ENCODE measurements at regions not wholly inside any gene's neighbourhood (a gene's known extent, or its start where the extent isn't known, plus 50 kb on each side); places are given as distances from the start of the nearest gene placed in this dataset.
"Not testable (repeated sequence)": the region's sequence is repeated elsewhere in the genome, so short reads cannot be mapped to it uniquely, and the experiment has no call there.

GRCh38 chrX:82534086-82534597 lies 973.9 kb upstream of the POU3F4 start:
- no peak overlapping the region for H3T11ph ChIP-seq (ENCODE audit: low read length)
- no peak overlapping the region for H2BK20ac ChIP-seq (ENCODE audit: low read depth, low read length, poor library complexity, severe bottlenecking)
- no peak overlapping the region for H3K23ac ChIP-seq (ENCODE audit: insufficient read length, low read depth, low read length)
- H3K9me3 Mint-ChIP-seq, result peaks cover 48 to 67% of the 10 kb centered on the region in 2 experiments
- no peak overlapping the region for H4K5ac ChIP-seq (ENCODE audit: insufficient read length, low read depth, low read length)
- H3K36me3 Mint-ChIP-seq (ENCODE audit: insufficient read depth in 1 of 3, low read depth in 3 of 3), result peaks cover 0 to 2% (median 2%) of the 10 kb centered on the region in 3 experiments; a peak in 2 of 7 replicates
- H4K20me1 ChIP-seq (ENCODE audit: control insufficient read depth, insufficient read depth, insufficient read length), result no peaks in the 10 kb centered on the region
- no peak overlapping the region for H3K4me3 Mint-ChIP-seq
- no peak overlapping the region for H2AFZ ChIP-seq (ENCODE audit: low read length)
- H3K9me3 ChIP-seq (ENCODE audit: control insufficient read depth, low read depth, low read length), result no peaks in the 10 kb centered on the region
- H2BK120ac ChIP-seq (ENCODE audit: low read depth, low read length, poor library complexity, severe bottlenecking), result no peak overlapping the region
- no peaks in the 10 kb centered on the region for H3K27me3 ChIP-seq (ENCODE audit: insufficient read depth, low read length)
- H2BK5ac ChIP-seq (ENCODE audit: insufficient read length, low read length), result no peak overlapping the region
- H3K23me2 ChIP-seq (ENCODE audit: insufficient read length, low read depth, low read length, poor library complexity, severe bottlenecking), result no peaks in the 10 kb centered on the region
- H3K27ac Mint-ChIP-seq, result no peak overlapping the region
- no peak overlapping the region for H2BK12ac ChIP-seq (ENCODE audit: insufficient read length, low read depth, low read length)
- H3K4me1 ChIP-seq (ENCODE audit: insufficient read depth, low read length), result no peaks in the 10 kb centered on the region
- no peak for DNase-seq
- H3K79me2 ChIP-seq (ENCODE audit: insufficient read depth, low read length), result no peaks in the 10 kb centered on the region
- no peak overlapping the region for H4K91ac ChIP-seq (ENCODE audit: insufficient read length, low read depth, low read length)
- WGBS (ENCODE audit: extremely low coverage, insufficient read length, low lambda C conversion rate), result no CpG with 5 or more reads among the region's 4 CpGs
- H3K14ac ChIP-seq (ENCODE audit: insufficient read depth, low read length), result no peak overlapping the region
- no peak overlapping the region for H3K18ac ChIP-seq (ENCODE audit: insufficient read length, low read depth, low read length)
- no peaks in the 10 kb centered on the region for H3K79me1 ChIP-seq (ENCODE audit: insufficient read depth, low read depth, low read length, poor library complexity, severe bottlenecking)
- no peak overlapping the region for H3K9ac ChIP-seq (ENCODE audit: extremely low read depth, insufficient read length, low read length)
- no peak overlapping the region for H3K4me2 ChIP-seq (ENCODE audit: insufficient read depth, insufficient read length, low read length)
- H3K4me1 Mint-ChIP-seq, result no peaks in the 10 kb centered on the region
- H3K27me3 Mint-ChIP-seq (ENCODE audit: low read depth), result no peaks in the 10 kb centered on the region; the same call in 1 of the 2 replicates
- no peak overlapping the region for H3K56ac ChIP-seq (ENCODE audit: insufficient read length, low read depth, low read length)
- H2BK15ac ChIP-seq (ENCODE audit: low read depth, low read length), result no peak overlapping the region
- H2AK5ac ChIP-seq (ENCODE audit: insufficient read length, low read length), result no peak overlapping the region
- H4K8ac ChIP-seq (replicated peaks; ENCODE audit: insufficient read length, low read depth, low read length), result no peak overlapping the region
- H3K4ac ChIP-seq (ENCODE audit: low read depth, low read length), result no peak overlapping the region
- TF ChIP-seq CTCF (conservative IDR thresholded peaks at IDR 0.05), result no peak
- H3K27ac ChIP-seq (ENCODE audit: insufficient read length, low read depth, low read length), result no peak overlapping the region

GRCh38 chrX:82537205-82537604 lies 970.9 kb upstream of the POU3F4 start:
- H4K91ac ChIP-seq (ENCODE audit: insufficient read length, low read depth, low read length); H2BK20ac ChIP-seq (ENCODE audit: low read depth, low read length, poor library complexity, severe bottlenecking); H3K4ac ChIP-seq (ENCODE audit: low read depth, low read length); H2AFZ ChIP-seq (ENCODE audit: low read length); H2AK5ac ChIP-seq (ENCODE audit: insufficient read length, low read length); H3K23me2 ChIP-seq (ENCODE audit: insufficient read length, low read depth, low read length, poor library complexity, severe bottlenecking); H3T11ph ChIP-seq (ENCODE audit: low read length); H2BK12ac ChIP-seq (ENCODE audit: insufficient read length, low read depth, low read length); H3K4me3 Mint-ChIP-seq; H4K5ac ChIP-seq (ENCODE audit: insufficient read length, low read depth, low read length); H2BK15ac ChIP-seq (ENCODE audit: low read depth, low read length); H3K14ac ChIP-seq (ENCODE audit: insufficient read depth, low read length); H3K27me3 ChIP-seq (ENCODE audit: insufficient read depth, low read length); H2BK5ac ChIP-seq (ENCODE audit: insufficient read length, low read length); H3K9me3 ChIP-seq (ENCODE audit: control insufficient read depth, low read depth, low read length); H4K8ac ChIP-seq (replicated peaks; ENCODE audit: insufficient read length, low read depth, low read length); H4K20me1 ChIP-seq (ENCODE audit: control insufficient read depth, insufficient read depth, insufficient read length); H3K56ac ChIP-seq (ENCODE audit: insufficient read length, low read depth, low read length); H3K79me2 ChIP-seq (ENCODE audit: insufficient read depth, low read length); H3K27ac ChIP-seq (ENCODE audit: insufficient read length, low read depth, low read length); DNase-seq; H3K27ac Mint-ChIP-seq; H3K18ac ChIP-seq (ENCODE audit: insufficient read length, low read depth, low read length); H3K4me1 ChIP-seq (ENCODE audit: insufficient read depth, low read length); H2BK120ac ChIP-seq (ENCODE audit: low read depth, low read length, poor library complexity, severe bottlenecking); H3K23ac ChIP-seq (ENCODE audit: insufficient read length, low read depth, low read length); H3K27me3 Mint-ChIP-seq (ENCODE audit: low read depth); H3K79me1 ChIP-seq (ENCODE audit: insufficient read depth, low read depth, low read length, poor library complexity, severe bottlenecking); H3K4me2 ChIP-seq (ENCODE audit: insufficient read depth, insufficient read length, low read length); H3K9ac ChIP-seq (ENCODE audit: extremely low read depth, insufficient read length, low read length); H3K4me1 Mint-ChIP-seq: not testable (repeated sequence)
- peaks cover 0 to 12% (median 3%) of the 10 kb centered on the region in 3 experiments; a peak in 4 of 7 replicates for H3K36me3 Mint-ChIP-seq (ENCODE audit: insufficient read depth in 1 of 3, low read depth in 3 of 3)
- WGBS (ENCODE audit: extremely low coverage, insufficient read length, low lambda C conversion rate), result no CpG with 5 or more reads among the region's 3 CpGs
- H3K9me3 Mint-ChIP-seq, result peaks cover 52 to 77% of the 10 kb centered on the region in 2 experiments
